Upper lobe of left lung (tissue), 6 donors: ENCODE measurements at regions not wholly inside any gene's neighbourhood (a gene's known extent, or its start where the extent isn't known, plus 50 kb on each side); places are given as distances from the start of the nearest gene placed in this dataset.

Experiments used
- ATAC-seq, 2 donors: fragments of 200-7000 bp; cut with Tn5 transposase; one replicate each; pipeline ENCODE4 v1.9.1; 2022; ENCODE audit warnings: mild to moderate bottlenecking in 2 of 2, moderate library complexity in 2 of 2; ENCODE audit not compliant: low FRiP score in 2 of 2
- DNase-seq, 2 donors: peaks; one replicate each; pipeline ENCODE4 v3.0.0-alpha.2; 2019 to 2020
- H3K27ac ChIP-seq, 4 donors: fragments of 200-600 bp; sonication (generic); one replicate each; pipeline ENCODE4 v1.5.1; 2016 to 2019
- H3K27me3 ChIP-seq, 4 donors: fragments of 200-600 bp; sonication (generic); one replicate each; pipeline ENCODE4 v1.5.1; 2017 to 2019
- H3K36me3 ChIP-seq, 4 donors: fragments of 200-600 bp; sonication (generic); one replicate each; pipeline ENCODE4 v1.5.1; 2016 to 2019
- H3K4me1 ChIP-seq, 4 donors: fragments of 200-600 bp; sonication (generic); one replicate each; pipeline ENCODE4 v1.5.1; 2018 to 2019
- H3K4me3 ChIP-seq, 4 donors: fragments of 200-600 bp; sonication (generic); one replicate each; pipeline ENCODE4 v1.5.1; 2017 to 2019; ENCODE audit warnings: mild to moderate bottlenecking in 2 of 4, moderate library complexity in 1 of 4
- H3K9me3 ChIP-seq, 4 donors: fragments of 200-600 bp; sonication (generic); one replicate each; pipeline ENCODE4 v1.5.1; 2018 to 2019
- CTCF ChIP-seq, 6 experiments: fragments of 450-650 bp in 4 of 6; fragments of 200-600 bp in 2 of 6; sonication (generic) in 2 of 6; IDR thresholded peaks; one replicate each; pipeline ENCODE4 v1.5.1; 2016 to 2019; ENCODE audit warnings: antibody characterized with exemption in 6 of 6
- EP300 ChIP-seq, 4 donors: sonication (generic); formaldehyde crosslinking; IDR thresholded peaks; one replicate each; pipeline ENCODE4 v1.5.1; 2017; ENCODE audit warnings: antibody characterized with exemption in 4 of 4, control low read depth in 2 of 4
- POLR2A ChIP-seq, 4 donors: fragments of 450-650 bp; IDR thresholded peaks; one replicate each; pipeline ENCODE4 v1.5.1; 2016 to 2017; ENCODE audit warnings: antibody characterized with exemption in 4 of 4, mild to moderate bottlenecking in 2 of 4
- POLR2AphosphoS5 ChIP-seq, 2 donors: sonication (generic); formaldehyde crosslinking; IDR thresholded peaks; one replicate each; pipeline ENCODE4 v1.5.1; 2017; ENCODE audit warnings: antibody characterized with exemption in 2 of 2
- WGBS, 2 donors: methylation state at CpG; one replicate each; pipeline ENCODE4 v1.1.5; 2017 to 2018; 5-methylcytosine and 5-hydroxymethylcytosine counted together
- donor health status: DM: no; HTN: no; CAD: no; lungs with moderate emphysema.
- donor health status: DM: no; HTN: yes; CAD: no; lungs with severe emphysema.

- DNase-seq (no peak), ATAC-seq (no peak)
- Histone ChIP-seq H3K4me3 (no peak overlapping the region), H3K4me1 (no peaks in the 10 kb centered on the region), H3K27me3 (no peaks in the 10 kb centered on the region), H3K36me3 (no peaks in the 10 kb centered on the region), H3K9me3 (no peaks in the 10 kb centered on the region), H3K27ac (no peak overlapping the region)
- TF ChIP-seq POLR2AphosphoS5 (IDR thresholded peaks at IDR 0.05) = no peak
- TF ChIP-seq POLR2A (IDR thresholded peaks at IDR 0.05) = no peak
- WGBS, 2 donors = 82 to 85% methylated on average over 5 of the region's 5 CpGs
Observed at GRCh38 chr13:39894586-39894985, 239.1 kb downstream of the COG6 start.

- ATAC-seq (no peak), DNase-seq (no peak)
- WGBS, 2 donors = 3 to 11% methylated on average over 3 of the region's 3 CpGs
- no peak overlapping the region for H3K27ac ChIP-seq
- no peaks in the 10 kb centered on the region for H3K4me1 ChIP-seq
- no peaks in the 10 kb centered on the region for H3K36me3 ChIP-seq
- no peaks in the 10 kb centered on the region for H3K27me3 ChIP-seq
- H3K4me3 ChIP-seq = no peak overlapping the region
- no peaks in the 10 kb centered on the region for H3K9me3 ChIP-seq
- TF ChIP-seq POLR2A (IDR thresholded peaks at IDR 0.05) (no peak), POLR2AphosphoS5 (IDR thresholded peaks at IDR 0.05) (no peak), EP300 (IDR thresholded peaks at IDR 0.05) (no peak), CTCF (IDR thresholded peaks at IDR 0.05) (no peak)
Observed at GRCh38 chr13:39895254-39895653, 239.8 kb downstream of the COG6 start.

GRCh38 chr13:39897636-39898035 is 242.2 kb downstream of the COG6 start:
- DNase-seq = no peak
- H3K9me3 ChIP-seq = no peaks in the 10 kb centered on the region
- WGBS, 2 donors = 83 to 92% methylated on average over 5 of the region's 5 CpGs
- no peak for ATAC-seq
- no peaks in the 10 kb centered on the region for H3K36me3 ChIP-seq
- no peak for TF ChIP-seq POLR2A (IDR thresholded peaks at IDR 0.05)
- no peak for TF ChIP-seq EP300 (IDR thresholded peaks at IDR 0.05)
- TF ChIP-seq CTCF (IDR thresholded peaks at IDR 0.05) = no peak
- no peak for TF ChIP-seq POLR2AphosphoS5 (IDR thresholded peaks at IDR 0.05)
- H3K27ac ChIP-seq = no peak overlapping the region
- H3K4me3 ChIP-seq = no peak overlapping the region
- no peaks in the 10 kb centered on the region for H3K27me3 ChIP-seq
- peaks cover 0 to 3% (median 0%) of the 10 kb centered on the region in 4 donors for H3K4me1 ChIP-seq

GRCh38 chr13:39900106-39900750 is 244.8 kb downstream of the COG6 start:
- H3K27me3 ChIP-seq = no peaks in the 10 kb centered on the region
- H3K27ac ChIP-seq = no peak overlapping the region
- H3K9me3 ChIP-seq = no peaks in the 10 kb centered on the region
- ATAC-seq (no peak), DNase-seq (no peak)
- TF ChIP-seq EP300 (IDR thresholded peaks at IDR 0.05) (no peak), POLR2AphosphoS5 (IDR thresholded peaks at IDR 0.05) (no peak), CTCF (IDR thresholded peaks at IDR 0.05) (no peak), POLR2A (IDR thresholded peaks at IDR 0.05) (no peak)
- 36 to 45% methylated on average over 4 of the region's 4 CpGs for WGBS, 2 donors
- H3K36me3 ChIP-seq = no peaks in the 10 kb centered on the region
- H3K4me1 ChIP-seq = peaks cover 0 to 3% (median 0%) of the 10 kb centered on the region in 4 donors
- no peak overlapping the region for H3K4me3 ChIP-seq

- Histone ChIP-seq H3K4me3 (no peak overlapping the region), H3K36me3 (no peaks in the 10 kb centered on the region), H3K27ac (no peak overlapping the region), H3K9me3 (no peaks in the 10 kb centered on the region), H3K27me3 (no peaks in the 10 kb centered on the region), H3K4me1 (peaks cover 0 to 3% (median 0%) of the 10 kb centered on the region in 4 donors)
- TF ChIP-seq POLR2AphosphoS5 (IDR thresholded peaks at IDR 0.05) (no peak), CTCF (IDR thresholded peaks at IDR 0.05) (no peak), POLR2A (IDR thresholded peaks at IDR 0.05) (no peak), EP300 (IDR thresholded peaks at IDR 0.05) (no peak)
- no peak for DNase-seq
- no peak for ATAC-seq
- WGBS, 2 donors = 83 to 95% methylated on average over 2 of the region's 2 CpGs
Observed at GRCh38 chr13:39904959-39905358, 249.5 kb downstream of the COG6 start.
